ENCODE measurements at regions not wholly inside any gene's neighbourhood (a gene's known extent, or its start where the extent isn't known, plus 50 kb on each side); places are given as distances from the start of the nearest gene placed in this dataset.

GRCh38 chr4:115759231-115759630, 645.8 kb upstream of the NDST4 start:
- TF ChIP-seq EZH2 (IDR thresholded peaks at IDR 0.05; ENCODE audit: borderline replicate concordance, low read length), result no peak
- TF ChIP-seq CTCF (conservative IDR thresholded peaks at IDR 0.05 in 1 of 2, IDR thresholded peaks at IDR 0.05 in 1 of 2; ENCODE audit: extremely low read depth in 1 of 2, insufficient read depth in 1 of 2, low read depth in 1 of 2, low read length in 2 of 2), result no peak

Data from mammary epithelial cell (primary cell).